GM19463 (cell line): ENCODE measurements at regions not wholly inside any gene's neighbourhood (a gene's known extent, or its start where the extent isn't known, plus 50 kb on each side); places are given as distances from the start of the nearest gene placed in this dataset.

ENCODE experiments used
- ATAC-seq: cut with Tn5 transposase; IDR thresholded peaks from one replicate; pipeline ENCODE4 v1.9.1; 2021; ENCODE audit warnings: mild to moderate bottlenecking, moderate library complexity; ENCODE audit not compliant: unreplicated experiment

- ATAC-seq, result no peak
Measured at GRCh38 chr11:134753771-134754520, 341.9 kb upstream of the B3GAT1 start.

DNA sequence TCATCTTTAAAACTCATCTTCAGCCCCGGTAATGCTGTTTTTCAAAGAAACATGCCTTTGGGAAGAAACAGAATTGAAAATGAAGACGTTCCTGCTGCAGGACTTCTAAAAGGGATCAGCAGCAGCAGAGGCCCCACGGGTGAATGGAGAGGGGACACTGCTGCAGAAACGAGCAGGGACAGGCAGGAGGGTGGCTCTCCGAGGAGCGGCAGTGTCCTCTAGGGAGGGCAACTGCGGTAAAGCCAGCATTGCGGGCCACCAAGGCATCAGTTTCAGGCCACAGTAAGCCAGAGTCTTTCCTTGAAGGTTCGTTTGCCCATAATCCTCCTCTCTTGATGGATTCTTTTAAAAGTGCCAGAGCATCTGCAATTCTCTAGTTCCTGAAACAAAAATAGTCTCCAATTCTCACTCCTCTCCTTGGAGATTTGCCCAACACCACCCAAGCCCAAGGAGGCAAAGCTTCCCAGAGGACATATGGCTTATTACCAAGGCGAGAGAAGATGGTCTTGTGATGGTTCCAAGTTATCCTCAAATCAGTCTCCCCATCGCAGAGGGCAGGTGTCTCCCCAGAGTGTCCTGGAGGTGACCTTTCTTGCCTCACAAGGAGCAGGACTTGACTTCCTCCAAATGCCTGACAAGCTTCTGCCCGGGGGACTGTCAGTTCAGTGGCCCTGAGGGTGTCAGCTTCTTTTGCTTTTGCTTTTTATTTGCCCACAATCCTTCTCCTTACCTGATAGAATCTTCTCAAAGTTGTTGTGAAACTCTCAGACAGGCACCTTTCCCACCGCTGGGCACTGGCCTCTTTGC, 341.1 kb upstream of the B3GAT1 start:
- ATAC-seq, result no peak

DNA sequence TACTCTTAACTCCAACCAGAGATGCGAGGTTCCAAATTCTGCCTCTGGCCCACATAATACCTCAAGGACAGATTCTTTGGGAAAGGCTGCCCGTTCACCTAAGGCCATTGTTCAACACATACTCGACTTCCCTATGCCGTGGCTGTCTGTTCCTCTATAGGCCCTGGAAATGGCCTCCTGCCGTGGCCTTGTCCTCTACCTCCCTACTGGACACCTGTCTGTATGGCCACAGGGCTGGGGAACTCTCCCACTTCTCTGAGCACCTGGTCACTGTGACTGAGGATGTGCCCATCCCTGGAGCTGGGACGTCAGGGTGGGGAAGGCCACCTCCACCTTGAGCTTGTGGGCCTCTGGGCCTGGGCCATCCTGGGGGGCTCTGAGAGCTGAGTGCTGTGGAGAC, 340.5 kb upstream of the B3GAT1 start:
- ATAC-seq, result no peak

- no peak for ATAC-seq
Measured at GRCh38 chr11:134751766-134752165, 339.7 kb upstream of the B3GAT1 start.

- ATAC-seq, result no peak
Measured at GRCh38 chr11:134751031-134751585, 339.1 kb upstream of the B3GAT1 start.

DNA sequence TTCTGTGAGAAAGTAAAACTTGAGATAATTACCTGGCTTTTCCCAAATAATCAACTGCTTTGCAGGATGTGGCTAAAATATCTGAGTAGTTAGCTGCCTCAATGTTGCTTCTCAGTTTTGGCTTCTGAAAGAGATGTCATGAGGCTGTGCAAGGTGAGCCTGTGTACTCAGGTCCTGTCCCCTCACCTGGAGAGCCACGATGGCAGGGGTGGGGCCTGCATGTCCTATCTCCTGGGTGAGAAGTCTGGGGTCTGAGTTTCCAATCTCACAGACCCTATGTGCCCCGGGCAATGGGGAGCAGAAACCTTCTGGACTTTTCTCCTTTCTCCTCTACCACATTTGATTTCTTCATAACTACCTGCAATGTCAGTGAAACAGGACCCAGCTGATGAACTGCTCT, 338.6 kb upstream of the B3GAT1 start:
- no peak for ATAC-seq

DNA sequence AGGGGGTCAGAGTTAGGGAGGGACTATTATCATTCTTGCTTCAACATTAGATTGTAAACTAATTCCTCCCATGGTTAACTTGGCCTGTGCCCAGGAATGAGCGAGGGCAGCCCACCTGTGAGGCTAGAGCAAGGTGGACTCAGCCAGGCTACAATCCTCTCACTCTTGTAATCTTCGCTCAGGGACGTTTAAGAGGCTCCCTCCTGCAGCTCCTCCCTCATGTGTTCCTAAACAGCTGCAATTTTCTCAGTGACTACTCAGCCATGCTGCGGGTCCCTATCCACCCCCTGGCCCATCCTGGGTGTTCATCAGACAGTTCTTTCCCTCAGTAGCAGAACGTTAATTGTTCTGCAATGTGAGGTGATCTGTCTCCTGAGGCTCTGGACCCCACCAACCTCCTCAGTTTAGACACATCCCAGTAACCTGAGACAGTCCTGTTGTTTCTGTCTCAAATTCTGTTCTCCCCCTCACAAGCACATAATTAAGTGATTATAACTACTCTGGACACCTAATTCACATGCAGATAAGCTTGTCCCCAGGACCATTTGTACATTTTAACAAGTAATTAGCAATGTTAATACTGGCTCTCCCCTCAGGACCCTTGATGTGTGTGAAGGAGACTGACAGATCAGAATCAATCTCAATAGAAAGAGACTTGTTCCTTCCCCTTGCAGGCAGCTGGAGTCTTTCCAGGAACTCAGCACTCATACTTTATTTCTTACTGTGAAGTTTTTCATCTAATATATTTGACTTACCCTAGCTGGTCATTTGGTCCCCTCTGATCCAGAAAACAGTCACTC, 337.2 kb upstream of the B3GAT1 start:
- no peak for ATAC-seq

DNA sequence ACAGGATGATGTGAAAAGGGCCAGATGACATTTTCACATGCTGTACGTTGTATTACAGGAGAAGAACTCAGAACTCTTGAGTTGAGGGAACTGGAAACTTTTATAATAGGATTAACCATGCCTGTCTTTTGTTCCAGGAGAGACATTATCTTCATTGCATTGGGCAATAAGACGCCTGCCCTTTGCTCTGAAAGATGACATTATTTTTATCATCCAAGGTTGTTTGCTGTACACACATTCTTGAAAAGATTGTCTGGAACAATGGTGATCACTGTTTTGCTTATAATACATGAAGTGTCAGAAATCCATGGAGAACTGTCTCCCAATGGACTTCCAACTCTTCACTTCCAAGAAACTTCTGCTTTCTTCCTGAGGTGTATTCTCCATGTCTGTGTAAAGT, 334.6 kb upstream of the B3GAT1 start:
- ATAC-seq, result no peak

GRCh38 chr11:134745456-134745855, 333.4 kb upstream of the B3GAT1 start:
- no peak for ATAC-seq

DNA sequence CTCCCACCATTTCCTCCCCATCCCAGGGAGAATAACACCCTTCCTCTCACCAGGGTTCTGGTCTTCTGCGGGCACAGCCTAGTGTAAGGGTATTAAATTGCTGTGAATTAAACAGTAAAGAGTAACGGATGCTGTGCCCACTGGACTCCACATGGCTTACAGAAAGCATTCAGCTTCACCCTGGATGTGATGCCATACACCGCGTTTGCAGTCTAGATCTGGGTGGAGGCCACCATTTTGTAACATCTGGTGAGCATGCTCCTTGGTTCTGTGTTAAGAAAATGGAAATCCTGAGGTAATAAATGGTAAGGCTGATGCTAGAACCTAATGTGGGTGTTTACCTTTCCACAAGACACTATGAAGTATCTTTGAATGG, 331.8 kb upstream of the B3GAT1 start:
- no peak for ATAC-seq

DNA sequence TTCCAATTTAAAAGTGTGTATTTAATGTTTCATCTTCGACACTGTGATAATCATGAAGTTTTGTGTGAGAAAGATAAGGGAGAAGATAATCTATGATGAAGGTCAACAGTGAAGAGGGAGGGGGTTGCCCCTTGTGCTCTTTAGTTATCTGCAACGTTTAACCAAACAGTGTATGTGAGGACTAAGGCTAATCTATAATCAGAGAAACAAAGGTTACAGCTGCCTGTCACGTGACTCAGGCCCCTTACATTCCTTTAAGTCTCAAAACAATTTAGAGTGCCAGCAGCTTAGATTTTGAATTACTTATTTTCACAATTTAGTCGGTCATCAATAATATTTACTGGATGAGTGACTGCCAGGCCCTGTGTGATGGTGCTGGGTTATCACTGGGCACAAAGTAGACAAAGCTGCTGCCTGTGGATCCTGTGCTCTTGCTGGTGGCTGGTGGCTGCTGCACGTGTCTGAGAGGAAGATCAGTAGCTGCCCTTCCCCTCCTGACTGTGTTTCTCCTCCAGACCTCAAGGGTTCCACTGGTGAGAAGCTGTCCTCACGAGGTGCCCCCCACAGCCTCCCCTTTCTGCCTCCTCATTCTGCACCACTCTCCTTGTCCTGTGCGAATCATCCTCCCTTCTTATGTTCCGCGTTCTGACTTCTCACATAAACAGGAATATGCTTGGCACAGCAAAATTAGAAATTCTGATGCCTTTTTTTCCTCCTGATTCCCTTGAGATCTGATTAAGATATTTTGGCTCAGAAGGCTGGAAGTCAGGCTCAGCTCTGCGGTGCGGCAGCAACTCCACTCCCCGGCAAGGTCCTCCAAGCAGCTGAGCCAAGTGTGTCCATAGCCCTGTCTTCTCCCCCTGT, 331.1 kb upstream of the B3GAT1 start:
- no peak for ATAC-seq

DNA sequence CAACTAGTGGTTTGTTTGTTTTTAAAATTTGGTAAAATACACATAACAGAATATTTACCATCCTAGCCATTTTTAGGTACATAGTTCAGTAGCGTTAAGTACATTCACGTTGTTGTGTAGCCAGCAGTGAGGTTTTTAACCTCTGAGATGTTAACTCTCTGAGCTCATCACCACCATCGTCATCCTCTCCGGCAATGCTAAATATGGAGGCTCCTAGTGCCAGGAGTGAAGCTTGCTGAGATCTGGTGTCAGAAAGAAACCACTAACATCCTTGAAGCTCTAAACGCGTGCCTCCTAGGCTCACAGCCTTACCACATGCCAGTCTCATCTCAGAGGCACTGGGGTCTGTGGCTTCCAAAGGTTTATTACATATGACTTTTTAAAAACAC, 330.2 kb upstream of the B3GAT1 start:
- no peak for ATAC-seq

DNA sequence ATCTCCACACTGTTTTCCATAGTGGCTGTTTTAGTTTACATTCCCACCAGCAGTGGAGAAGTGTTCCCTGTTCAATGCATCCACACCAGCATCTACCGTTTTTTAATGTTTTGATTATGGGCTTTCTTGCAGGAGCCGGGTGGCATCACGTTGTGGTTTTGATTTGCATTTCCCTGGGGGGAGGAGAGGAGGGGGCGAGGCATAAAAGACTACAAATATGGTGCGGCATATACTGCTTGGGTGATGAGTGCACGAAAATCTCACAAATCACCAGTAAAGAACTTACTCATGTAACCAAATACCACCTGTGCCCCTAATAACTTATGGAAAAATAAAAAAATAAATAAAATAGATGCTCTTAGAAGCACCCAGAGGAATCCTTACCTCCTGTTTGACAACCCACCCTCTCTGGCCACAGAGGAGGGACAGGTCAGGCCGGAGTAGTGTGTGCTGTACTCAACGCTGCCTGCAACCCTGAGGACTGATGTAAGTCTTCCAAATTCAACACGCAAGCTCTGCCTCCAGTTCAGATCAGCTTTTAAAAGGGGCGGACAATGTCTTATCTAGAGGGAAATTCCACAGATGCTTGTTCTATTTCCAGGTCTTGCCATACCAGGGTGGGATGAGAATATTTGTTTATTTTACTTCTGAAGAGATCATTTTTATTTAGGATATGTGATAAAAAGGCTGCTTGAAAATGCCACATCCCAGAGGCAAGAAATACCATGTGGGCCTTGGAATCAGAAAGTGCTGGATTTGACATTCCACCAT, 329.6 kb upstream of the B3GAT1 start:
- no peak for ATAC-seq

DNA sequence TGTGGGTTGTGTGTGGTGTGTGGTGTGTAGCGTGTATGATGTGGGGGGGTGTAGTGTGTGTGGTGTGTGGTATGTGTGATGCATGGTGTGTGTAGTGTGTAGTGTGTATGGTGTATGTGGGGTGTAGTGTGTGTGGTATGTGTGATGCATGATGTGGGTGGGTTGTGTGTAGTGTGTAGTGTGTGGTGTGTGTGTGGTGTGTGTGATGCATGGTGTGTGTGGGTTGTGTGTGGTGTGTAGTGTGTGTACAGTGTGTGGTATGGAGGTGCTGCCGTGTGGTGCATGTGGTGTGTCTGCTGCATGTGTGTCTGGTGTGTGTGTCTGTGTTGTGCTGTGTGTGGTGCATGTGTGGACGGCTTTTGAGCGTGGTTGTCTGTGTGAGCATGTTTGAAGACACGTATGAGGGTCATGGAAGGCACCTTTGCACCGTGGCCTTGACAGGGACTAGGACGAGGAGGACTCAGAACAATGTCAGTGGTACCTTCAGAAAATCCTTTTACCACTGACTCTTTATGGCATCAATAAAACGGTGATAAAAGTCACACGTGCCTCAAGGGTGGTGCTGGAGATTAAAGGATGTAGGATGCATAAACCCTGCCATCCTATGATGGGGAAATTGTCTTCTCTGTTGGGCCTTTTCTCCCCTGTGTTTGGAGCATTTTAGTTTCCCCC, 328.7 kb upstream of the B3GAT1 start:
- ATAC-seq, result no peak

DNA sequence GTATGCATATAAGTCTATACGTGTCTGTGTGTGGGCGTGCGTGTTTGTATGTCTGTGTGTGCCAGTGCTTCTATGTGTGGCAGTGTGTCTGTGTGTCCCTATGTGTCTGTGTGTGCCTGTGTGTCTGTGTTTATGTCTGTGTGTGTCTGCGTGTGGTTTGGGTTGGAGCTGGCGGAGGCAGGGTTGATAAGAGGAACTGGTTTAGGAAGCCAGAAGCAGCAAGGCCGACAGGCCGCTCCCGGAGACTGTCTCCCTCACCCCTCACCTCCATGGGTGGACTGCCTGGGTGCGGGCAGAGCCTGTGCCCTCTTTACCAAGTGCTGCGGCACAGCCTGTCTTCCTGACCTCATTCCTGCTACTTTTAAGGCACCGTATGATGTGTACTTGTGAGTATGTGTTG, 327.1 kb upstream of the B3GAT1 start:
- ATAC-seq, result no peak

DNA sequence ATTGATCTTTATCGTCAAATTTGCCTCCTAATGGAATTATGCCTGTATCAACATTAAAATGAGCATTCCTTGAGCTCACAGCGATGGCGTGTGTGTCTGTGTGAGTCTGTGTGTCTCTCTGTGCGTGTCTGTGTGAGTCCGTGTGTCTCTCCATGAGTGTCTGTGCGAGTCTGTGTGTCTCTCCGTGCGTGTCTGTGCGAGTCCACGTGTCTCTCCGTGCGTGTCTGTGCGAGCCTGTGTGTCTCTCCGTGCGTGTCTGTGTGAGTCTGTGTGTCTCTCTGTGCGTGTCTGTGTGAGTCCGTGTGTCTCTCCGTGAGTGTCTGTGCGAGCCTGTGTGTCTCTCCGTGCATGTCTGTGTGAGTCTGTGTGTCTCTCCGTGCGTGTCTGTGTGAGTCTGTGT, 326.5 kb upstream of the B3GAT1 start:
- ATAC-seq, result no peak

DNA sequence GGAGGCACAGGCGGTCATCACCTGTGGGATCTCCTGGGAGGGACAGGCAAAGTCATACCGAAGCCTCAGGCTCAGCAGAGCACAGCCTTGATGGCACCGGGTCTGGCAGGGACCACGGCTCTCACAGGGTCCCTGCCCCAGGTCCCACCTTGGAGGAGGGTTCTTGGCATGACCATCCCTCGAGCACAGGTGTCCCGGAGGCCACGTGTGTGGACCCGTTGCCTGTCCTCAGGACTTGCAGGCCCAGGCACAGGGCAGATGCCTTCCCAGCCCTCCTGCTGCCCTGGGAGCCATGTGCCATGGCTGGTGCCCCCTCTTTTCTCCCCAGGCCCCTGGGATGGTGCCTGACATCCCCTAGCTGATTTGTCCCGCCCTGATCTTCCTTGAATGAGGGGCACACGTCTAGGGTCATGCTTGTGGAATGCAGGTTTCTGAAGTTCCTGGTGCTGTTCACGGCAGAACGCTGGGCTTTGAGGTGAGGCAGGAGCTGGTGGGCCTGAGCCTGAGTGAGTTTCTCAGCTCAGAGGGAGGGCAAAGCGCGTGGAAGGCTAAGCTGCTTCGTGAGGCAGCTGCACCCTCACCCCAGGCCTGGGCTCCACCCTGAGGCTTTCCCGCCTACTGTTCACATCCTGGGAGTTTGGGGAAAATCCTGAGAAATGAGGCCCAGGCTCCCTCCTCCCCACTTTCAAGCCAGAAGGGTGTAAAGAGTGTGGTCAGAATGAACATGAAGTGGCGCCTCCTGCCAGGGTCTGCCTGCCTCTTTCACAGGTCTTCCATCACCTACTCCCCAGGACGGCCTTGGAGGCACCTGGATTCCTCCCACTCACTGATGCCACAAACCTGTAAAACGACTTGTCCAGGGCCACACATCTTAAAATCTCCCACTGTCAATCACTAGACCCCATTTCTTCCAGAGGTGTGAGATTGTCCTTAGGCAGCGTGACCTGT, 325.8 kb upstream of the B3GAT1 start:
- ATAC-seq, result no peak
